G401.6 (cell line): ENCODE measurements at regions not wholly inside any gene's neighbourhood (a gene's known extent, or its start where the extent isn't known, plus 50 kb on each side); places are given as distances from the start of the nearest gene placed in this dataset.

Experiments used
- FAIRE-seq: peaks from 2 replicates; lab custom pipeline; 2012; peaks lifted over from hg19 to GRCh38; lab: Jason Lieb, UNC

DNA sequence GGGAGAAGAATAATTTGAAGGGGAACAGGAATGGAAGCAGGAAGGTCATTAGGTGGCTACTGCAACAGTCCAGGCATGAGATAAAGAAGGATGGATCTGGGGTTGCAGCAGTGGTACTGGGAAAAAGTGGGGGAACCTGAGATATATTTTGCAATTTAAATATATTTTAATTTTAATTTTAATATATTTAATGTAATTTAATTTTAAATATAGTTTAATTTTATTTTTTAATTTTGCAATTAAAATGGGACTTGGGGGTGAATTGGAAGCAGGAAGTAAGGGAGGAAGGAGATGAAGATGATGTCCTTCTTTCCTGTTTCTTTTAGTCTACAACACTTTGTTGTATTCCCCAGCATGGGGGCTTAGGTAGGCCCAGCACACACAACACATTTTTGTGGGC is 369.8 kb downstream of the GADD45G start:
- FAIRE-seq: no peak

DNA sequence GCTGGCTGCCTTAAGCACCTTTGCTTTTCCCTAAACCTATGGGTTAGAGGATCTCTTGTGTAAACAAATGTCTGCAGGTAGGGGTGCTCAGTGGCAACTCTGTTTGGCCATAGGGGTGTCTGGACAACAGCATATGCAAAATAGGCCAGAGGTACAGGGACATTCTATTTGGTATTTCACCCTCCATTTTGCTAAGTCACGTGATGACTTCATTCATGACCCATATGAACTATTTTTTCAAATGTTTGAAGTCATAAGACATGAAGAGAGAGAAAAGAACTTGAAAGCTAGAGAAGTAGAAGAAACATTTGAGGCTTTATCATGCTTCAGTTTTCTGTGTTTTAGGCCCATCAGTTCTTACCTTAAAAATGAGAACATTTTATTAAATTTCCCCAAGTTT is 370.2 kb downstream of the GADD45G start:
- FAIRE-seq: no peak

DNA sequence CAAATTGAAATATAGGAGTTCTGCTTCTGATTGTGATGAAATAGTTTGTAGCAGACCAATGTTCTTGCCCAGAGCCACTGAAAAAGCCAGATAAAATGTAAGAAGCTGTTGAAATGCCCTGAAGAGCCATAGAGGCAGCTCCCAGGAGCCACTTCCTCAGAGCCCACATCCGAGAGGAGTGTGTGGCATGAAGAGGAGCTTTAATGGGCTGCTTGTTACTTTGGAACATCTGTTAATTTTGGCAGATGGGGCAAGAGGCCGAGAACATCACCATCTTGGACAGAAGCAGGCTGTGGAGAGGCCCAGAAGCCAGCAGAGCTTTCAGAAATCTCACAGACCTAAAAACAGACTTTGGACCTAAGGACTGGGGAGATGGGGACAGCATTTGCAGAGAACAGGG is 370.8 kb downstream of the GADD45G start:
- FAIRE-seq: no peak

- FAIRE-seq: no peak
Observed at GRCh38 chr9:89978185-89978584, 373.4 kb downstream of the GADD45G start.

DNA sequence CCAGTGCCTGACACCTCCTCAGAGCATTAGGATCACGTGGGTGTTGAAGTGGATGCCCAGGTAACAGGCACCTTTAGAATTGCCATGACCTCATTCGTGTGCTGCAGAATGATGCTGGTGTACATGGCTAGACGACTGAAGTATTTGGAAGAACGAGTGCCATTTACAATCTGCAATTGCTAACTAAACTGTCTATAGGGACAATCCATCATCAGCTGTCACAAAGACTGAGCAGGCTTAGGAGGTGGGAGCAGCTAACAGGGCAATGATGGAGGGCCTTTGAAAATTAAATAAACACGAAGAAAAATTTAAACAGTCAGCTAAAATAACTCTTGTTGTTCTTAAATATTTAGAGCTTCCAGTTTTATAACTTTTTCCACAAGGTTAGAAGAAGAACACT is 375.8 kb downstream of the GADD45G start:
- FAIRE-seq: no peak

DNA sequence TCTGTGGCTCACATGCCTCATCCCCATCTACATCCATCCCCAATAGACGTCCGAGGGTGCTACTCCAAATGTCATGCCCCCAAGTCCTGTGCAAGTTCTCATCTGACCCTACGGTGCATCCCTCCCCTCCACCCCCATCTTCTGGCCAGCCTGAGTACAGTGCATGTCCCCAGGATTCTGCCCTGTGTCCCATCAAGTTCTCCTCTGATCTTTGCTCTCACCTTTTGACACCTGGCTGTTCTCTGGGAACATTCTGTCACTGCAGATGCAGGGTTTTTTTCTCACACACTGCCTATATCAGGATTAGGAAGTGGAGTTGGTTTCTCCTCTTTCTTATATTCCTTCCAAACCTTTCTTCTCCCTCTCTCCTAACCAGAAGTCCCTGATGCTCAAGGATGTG is 377.2 kb downstream of the GADD45G start:
- FAIRE-seq: no peak

DNA sequence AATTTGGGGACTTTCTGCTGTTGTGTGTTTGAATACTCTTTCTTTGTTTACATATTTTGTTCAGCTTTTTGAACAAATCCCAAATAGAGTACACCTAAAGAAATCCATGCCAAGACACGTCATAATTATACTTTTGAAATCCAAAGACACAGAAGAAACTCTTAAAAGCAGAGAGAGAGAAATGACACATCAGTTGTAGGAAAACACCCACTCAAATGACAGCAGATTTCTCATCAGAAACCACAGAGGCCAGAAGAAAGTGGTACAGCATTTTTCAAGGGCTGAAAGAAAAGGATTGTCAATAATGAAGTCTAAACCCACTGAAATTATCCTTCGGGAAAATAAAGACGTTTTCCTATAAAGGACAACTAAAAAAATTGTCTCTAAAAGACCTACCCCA is 378.6 kb downstream of the GADD45G start:
- FAIRE-seq: no peak

- FAIRE-seq: no peak
Observed at GRCh38 chr9:89984214-89984613, 379.4 kb downstream of the GADD45G start.

DNA sequence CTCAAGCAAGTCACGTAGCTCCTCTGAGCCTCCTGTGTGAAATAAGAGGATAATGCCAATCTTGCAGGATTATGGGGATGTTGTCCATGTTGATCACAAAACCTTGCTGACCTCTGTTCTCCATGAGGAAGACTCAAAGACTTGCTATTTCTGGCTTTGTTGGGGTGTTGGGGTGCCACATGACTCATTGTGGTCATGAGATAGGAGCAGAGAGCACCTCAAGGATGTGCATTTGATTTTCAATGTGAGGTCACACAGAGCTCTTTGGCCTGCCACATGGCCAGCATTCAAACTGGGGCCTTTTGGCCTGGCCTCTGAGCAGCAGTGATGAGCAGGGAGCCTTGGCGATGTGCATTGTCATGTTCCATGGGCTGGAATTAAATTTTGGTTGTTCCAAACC is 380.3 kb downstream of the GADD45G start:
- FAIRE-seq: no peak

- no peak for FAIRE-seq
Observed at GRCh38 chr9:89986190-89986589, 381.4 kb downstream of the GADD45G start.

DNA sequence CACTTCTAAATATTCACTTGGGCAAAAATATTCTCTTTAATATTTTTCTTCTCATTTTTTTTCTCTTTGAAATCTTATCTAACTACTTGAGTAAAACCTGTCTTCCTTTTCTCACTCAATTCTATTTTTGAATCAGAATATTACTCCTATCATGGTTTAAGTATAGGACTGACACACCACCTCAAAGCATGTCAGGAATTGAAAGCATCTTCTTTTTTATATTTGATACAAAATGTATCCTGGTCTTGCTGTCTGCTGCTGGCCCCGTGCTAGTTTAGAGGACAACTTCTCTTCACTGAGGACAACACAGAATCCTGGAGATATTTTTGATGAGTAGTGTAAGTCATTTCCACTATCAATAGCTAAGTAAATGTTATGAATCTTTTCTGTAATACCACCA is 383.6 kb downstream of the GADD45G start:
- FAIRE-seq: no peak

DNA sequence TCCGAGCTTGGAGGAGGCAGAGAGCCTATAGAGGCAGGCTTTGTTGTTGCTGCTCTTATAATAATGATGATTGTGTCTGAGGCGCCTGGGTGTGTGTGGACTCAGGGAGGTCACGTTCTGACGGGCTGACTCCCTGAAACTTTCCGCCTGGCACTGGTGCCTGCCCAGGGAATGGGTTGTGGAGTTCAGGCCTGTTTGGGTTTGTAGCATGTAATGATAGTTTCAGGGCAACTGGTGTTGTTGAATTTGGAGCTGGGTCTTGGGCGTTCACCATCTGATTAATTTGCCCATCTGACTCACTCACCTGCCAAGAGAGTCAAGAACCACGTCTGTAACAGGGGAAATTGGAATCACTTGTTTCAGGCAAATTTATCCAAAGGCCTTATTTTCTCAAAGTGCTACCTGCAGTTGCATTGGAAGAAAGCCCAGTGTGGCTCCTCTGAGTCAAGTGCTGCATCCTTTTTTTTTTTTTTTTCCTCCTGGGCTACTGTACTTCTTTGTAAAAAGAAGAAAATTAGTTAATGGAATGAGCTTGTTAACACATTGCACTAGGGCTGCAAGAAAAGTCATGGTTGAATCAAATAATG is 386.5 kb downstream of the GADD45G start:
- no peak for FAIRE-seq

DNA sequence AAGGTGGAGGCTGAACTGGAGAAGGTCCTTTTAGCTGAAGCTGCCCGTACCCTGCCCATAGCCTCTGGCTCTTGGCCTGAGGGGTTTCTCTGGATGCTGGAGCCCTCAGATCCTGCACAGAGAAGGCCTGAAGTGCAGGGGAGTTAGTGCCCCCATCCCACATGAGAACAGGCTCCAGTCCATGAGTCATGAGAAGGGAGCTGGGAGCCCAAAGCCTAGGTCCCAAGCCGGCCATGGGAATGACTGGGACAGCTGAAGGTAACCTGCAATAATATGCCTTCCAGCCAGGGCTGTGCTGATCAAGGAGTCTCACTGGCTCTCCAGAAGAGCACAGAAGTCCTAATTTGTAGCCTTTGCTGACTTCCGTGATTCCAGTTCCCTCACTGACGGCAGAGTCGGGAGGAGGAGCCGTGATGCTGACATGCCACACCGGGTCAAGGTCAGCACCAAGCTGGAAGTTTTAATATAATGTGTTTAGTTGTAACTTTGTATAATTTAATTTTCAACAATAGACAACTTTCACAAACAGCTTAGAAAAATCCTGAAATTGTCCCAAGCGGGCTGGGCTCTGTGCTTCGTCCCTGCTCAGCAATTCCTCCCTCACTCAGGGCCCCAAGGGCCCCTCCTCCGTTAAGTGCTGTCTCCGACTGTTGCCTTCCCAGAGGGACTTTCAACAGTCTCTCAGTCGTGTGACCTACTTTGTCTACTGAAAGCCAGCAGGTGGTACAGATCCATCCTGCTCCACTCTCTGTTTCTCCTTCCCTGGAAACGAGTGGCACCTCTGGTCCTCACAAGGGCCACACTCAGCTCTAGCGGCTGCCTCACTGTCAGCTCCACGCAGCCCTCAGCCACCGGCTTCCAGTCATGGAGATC is 387.8 kb downstream of the GADD45G start:
- FAIRE-seq: no peak

DNA sequence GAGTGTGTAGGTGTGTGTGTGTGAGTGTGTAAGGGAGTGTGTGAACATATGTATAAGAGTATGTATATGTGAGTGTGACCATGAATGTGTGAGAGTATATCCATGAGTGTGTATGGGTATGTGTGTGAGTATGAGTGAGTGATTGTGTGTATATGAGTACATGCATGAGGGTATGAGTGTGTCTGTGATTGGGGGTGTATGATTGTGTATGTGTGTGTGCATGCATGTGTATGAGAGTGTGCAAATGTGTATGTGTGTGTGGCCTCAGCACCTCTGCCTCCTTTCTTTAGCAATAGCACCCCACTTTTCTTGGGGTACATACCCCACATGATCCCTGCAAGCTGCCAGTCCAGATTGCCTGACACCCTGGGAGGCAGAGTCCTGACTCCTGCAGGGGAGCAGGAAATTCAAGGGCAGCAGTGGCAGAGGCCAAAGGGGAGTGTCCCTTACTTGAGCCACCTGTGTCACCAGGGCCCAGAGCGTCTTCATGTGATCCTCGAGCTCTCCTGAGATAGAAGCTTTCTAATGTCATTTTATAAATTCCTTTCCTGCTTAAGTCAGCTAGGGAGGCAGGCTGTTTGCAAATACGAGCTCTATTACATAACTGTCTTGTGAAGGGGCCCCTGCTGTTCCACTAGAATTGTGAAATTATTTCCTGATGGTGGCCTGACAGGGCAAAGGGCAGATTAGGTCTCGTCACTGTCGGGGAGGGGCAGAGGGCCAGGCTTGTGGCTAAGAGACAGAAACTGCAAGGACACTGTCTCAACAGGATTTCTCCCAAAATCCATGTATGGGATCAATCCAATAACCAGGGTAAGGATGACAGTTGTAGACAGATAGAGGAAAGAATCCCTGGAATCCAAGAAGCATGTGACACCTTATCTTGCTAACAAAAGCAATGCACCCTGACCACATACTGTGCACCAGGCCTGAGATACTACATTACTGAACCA is 389.1 kb downstream of the GADD45G start:
- FAIRE-seq: no peak

DNA sequence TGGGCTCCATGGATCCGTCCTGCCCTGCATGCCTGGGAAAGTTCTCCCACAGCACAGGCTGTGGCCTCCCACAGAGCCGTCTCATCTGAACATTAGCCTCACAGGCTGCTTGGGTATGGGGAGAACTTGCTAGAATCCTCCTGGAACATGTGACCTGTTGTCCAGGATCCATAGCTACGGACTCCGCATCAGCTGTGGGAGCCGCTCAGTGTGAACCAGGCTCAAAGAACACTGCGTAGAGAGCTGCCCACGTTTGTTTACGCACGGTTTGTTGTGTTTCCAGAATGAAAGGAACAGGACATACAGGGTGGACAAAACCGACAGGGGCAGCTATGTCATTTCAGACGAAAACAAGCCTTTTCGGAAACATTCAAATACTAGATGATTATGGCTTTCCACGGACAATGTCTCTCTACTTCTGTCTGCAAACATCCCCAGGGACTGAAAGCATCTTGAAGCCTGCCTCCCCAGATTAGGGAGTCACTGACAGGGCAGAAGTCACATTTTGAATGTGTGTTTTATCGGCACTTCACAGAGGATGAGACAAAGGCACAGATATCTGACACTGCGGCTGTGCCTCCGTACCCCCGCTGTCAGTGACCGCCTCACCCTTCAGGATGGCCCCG is 390.3 kb downstream of the GADD45G start:
- no peak for FAIRE-seq

GRCh38 chr9:89996116-89996515 is 391.3 kb downstream of the GADD45G start:
- no peak for FAIRE-seq

DNA sequence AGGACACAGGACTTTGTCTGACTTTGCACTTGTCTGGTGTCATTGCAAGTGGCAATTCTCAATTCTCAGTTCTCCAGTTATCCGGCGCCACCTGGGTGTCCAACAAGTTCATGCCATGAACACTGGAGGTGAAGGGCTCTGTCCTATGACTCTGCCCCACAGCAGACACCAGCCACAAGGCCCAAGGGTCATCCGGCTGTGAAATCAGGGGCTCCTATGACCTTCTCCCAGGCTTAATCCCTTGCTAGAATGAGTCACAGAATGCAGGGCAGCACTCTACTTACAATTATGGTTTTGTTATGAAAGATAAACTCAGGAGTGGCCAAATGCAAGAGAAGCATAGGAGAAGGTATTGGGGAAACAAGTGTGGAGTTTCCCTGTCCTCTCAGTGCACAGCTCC is 392.0 kb downstream of the GADD45G start:
- no peak for FAIRE-seq

- no peak for FAIRE-seq
Observed at GRCh38 chr9:89998633-89999032, 393.8 kb downstream of the GADD45G start.

GRCh38 chr9:89999176-89999533 is 394.3 kb downstream of the GADD45G start:
- FAIRE-seq: no peak

DNA sequence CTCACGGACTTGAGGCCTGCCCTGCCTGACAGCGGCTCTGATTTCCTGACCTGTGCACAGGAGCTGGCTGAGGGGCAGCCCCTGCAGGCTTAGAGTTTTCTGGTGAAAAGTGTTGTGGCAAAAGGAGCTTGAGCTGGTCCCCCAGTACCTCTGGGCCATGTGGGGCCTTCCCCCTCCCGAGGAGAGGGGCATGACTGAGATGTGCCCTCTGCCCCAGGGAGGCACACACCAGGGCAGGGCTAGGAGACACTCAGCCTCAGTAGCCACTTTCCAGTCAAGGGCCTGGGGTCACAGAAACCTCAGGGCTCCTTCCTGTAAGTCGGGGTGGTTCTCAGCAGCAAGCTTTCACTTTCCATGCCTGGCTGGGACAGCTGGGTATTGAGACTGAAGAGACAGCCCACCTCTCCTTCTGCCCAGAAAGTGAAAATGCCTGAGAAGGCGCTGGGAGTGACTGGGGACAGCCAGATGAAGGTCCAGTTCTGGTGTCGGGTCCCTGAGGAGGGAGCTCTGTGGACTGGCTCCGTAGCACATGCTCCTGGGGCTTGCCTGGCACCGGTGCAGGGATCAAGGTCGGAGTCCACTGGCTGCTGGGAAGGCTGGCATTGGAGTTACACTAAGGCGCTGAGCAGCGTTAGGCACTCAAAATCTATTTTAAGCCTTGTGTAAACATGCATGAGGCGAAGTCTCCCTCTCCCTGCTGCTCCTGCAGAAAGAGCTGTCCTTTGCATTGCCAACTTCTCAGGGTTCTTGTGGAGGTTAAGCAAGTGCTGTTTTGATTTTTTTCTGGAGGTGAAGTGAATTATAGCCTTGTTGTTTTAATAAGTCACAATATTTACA is 394.9 kb downstream of the GADD45G start:
- FAIRE-seq: no peak

- no peak for FAIRE-seq
Observed at GRCh38 chr9:90000925-90001324, 396.1 kb downstream of the GADD45G start.

GRCh38 chr9:90001747-90002146 is 396.9 kb downstream of the GADD45G start:
- FAIRE-seq: no peak
